Heart left ventricle (tissue), 13 donors: ENCODE measurements at regions not wholly inside any gene's neighbourhood (a gene's known extent, or its start where the extent isn't known, plus 50 kb on each side); places are given as distances from the start of the nearest gene placed in this dataset.

ENCODE experiments used
- CTCF ChIP-seq, 12 donors: fragments of 200-600 bp; sonication (generic) in 4 of 12; IDR thresholded peaks; one replicate each; pipeline versions ENCODE4 v1.5.0 to v1.8.0; 2018 to 2022; ENCODE audit warnings: antibody characterized with exemption in 12 of 12, mild to moderate bottlenecking in 5 of 12
- POLR2A ChIP-seq, 2 donors: fragments of 450-650 bp; IDR thresholded peaks; one replicate each; pipeline ENCODE4 v1.6.1; 2017; ENCODE audit warnings: antibody characterized with exemption in 2 of 2, mild to moderate bottlenecking in 2 of 2, moderate library complexity in 2 of 2
- donor health status: ischemic (EF 13 %, LVEDD 7.1; RV severe dilation, severe dysfunction).
- donor health status: DM: no; HTN: yes; CAD: no.
- donor health status: DM: no; HTN: no; CAD: no.
- donor health status: ischemic (EF 25% LVEDD 6.9; RV normal size, moderate dysfunction).
- donor health status: ischemic (EF 25% LVEDD 5.7; RV mildly dilated, moderate dysfunction).
- donor health status: ischemic (EF 35%, LVEDD 5.7; RV mildly dilated, moderate dysfunction).
- donor health status: nonischemic (EF 11% LVEDD 7.7; RV severe dilation, severe dysfunction).
- donor health status: DM: yes; HTN: yes; CAD: no.
- donor health status: PGD.
- donor health status: ischemic (EF 29% LVEDD 5.4; RV normal size, mild dysfunction).
- donor health status: nonischemic (EF 23%, LVEDD 6.1; RV moderate dilation, normal function).

DNA sequence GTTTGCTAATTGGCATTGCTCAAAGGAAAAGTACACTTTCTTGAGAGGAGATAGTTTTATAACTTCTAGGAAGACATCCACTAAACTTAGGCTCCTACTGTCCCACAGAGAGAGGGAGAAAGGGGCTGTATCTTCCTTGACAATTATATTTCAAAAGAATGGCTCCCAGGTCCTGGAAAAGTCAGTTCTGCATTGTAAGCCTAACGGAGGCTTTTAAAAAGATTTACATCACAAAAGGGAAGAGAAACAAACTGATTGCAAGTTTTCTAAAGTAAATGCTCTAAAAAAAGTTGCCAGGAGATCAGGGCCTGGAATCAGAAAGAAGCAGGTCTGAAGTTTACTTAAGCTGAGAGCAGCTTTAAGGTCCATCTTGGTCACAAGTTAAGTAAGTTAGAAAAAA, 839.5 kb downstream of the FRK start:
- no peak for TF ChIP-seq CTCF (IDR thresholded peaks at IDR 0.05)
- TF ChIP-seq POLR2A (IDR thresholded peaks at IDR 0.05) = no peak
